ENCODE measurements at regions not wholly inside any gene's neighbourhood (a gene's known extent, or its start where the extent isn't known, plus 50 kb on each side); places are given as distances from the start of the nearest gene placed in this dataset.

DNA sequence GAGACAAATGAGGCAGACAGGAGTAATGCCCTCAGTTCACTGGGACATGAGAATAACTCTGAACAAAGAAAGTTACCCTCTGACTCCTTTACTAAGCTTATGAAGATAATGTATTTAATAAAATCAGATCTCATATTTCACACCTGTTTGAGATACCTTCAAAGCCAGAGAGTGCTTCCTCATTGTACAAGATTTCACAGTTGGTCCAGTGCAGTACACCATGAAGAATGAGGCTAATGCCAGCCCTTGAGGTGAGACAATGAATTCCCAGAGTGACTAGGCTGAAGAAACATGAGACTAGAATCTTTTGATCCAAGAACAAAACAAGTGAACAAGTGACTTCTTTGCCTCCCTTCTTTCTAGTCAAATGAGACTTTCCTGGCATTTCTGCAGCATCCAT, 1133.8 kb downstream of the TUSC7 start:
- TF ChIP-seq FOXA1 (IDR thresholded peaks at IDR 0.05) = no peak
- no peak for TF ChIP-seq ARNT (IDR thresholded peaks at IDR 0.05)
- no peak for TF ChIP-seq TARDBP (IDR thresholded peaks at IDR 0.05)
